Left ventricle myocardium inferior (tissue), 1 donor: ENCODE measurements at regions not wholly inside any gene's neighbourhood (a gene's known extent, or its start where the extent isn't known, plus 50 kb on each side); places are given as distances from the start of the nearest gene placed in this dataset.
"Not testable (repeated sequence)": the region's sequence is repeated elsewhere in the genome, so short reads cannot be mapped to it uniquely, and the experiment has no call there.

Source experiments
- DNase-seq: peaks from one replicate; pipeline ENCODE4 v3.0.0-alpha.2; 2020
- H3K27ac ChIP-seq: fragments of 200-600 bp; replicated peaks from 2 replicates; pipeline ENCODE4 v1.8.0; 2021
- H3K27me3 ChIP-seq: fragments of 200-600 bp; 2 replicates; pipeline ENCODE4 v1.8.0; 2021; ENCODE audit warnings: low read depth
- H3K36me3 ChIP-seq: fragments of 200-600 bp; 2 replicates; pipeline ENCODE4 v1.8.0; 2021
- H3K4me1 ChIP-seq: fragments of 200-600 bp; 2 replicates; pipeline ENCODE4 v1.8.0; 2021
- H3K4me3 ChIP-seq: fragments of 200-600 bp; 2 replicates; pipeline ENCODE4 v1.8.0; 2021; ENCODE audit warnings: mild to moderate bottlenecking, moderate library complexity
- H3K9me3 ChIP-seq: fragments of 200-600 bp; replicated peaks from 2 replicates; pipeline ENCODE4 v1.8.0; 2021
- CTCF ChIP-seq: fragments of 200-600 bp; IDR thresholded peaks from 2 replicates; pipeline ENCODE4 v1.8.0; 2021; ENCODE audit warnings: antibody characterized with exemption, mild to moderate bottlenecking, borderline replicate concordance
- intact Hi-C: fragments of 100-400 bp; cut with micrococcal nuclease; formaldehyde crosslinking; loops from one replicate; pipeline ENCODE4 v1.11.0; 2022
- donor health status: DM: no; HTN: yes; CAD: no; lungs with severe emphysema.

DNA sequence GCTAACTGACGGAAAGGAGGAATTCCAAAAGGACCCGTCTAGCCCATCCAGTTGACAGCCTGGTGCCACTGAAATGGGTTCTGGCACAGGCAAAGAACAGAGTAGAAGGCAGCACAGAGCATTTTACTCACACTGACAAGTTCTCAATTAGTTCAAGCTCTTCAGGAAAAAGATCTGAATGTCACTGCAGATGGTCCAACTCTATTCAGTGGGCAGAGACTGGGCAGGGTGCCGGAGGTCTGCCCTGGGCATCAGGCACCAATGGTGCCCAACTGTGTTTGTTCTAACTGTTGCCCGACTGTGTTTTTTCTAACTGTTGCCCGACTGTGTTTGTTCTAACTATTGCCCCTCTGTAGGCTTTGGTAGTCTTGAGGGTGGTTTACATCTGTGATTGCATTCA, 151.8 kb downstream of the SLC24A2 start:
- Histone ChIP-seq H3K4me1 (no peaks in the 10 kb centered on the region), H3K4me3 (no peak overlapping the region), H3K27ac (no peak overlapping the region), H3K9me3 (no peaks in the 10 kb centered on the region), H3K27me3 (peaks cover 1% of the 10 kb centered on the region), H3K36me3 (no peaks in the 10 kb centered on the region)
- intact Hi-C loops, result no loop called here
- TF ChIP-seq CTCF, result no peak
- DNase-seq, result no peak

DNA sequence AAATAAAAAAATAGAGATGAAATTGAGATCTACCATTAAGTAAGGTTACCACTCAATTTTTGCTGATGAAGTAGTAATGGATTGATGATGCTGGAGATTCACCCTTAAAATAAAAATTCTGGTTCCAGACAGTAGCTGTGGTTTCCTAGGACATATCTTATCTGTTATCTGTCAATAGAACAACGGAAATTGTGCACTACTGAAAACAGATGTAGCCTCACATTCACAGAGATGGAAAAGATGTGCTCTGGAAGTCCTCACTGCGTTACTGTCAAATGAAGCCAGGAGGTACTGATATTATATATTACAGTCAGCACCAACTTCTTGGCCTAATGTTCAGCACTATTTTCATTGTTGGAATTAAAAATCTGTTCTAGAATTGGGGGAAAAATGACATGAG, 154.0 kb downstream of the SLC24A2 start:
- Histone ChIP-seq H3K4me3 (no peak overlapping the region), H3K27me3 (no peaks in the 10 kb centered on the region), H3K27ac (no peak overlapping the region), H3K4me1 (no peaks in the 10 kb centered on the region), H3K9me3 (no peaks in the 10 kb centered on the region), H3K36me3 (no peaks in the 10 kb centered on the region)
- DNase-seq, result no peak
- intact Hi-C loops, result no loop called here
- TF ChIP-seq CTCF, result no peak

DNA sequence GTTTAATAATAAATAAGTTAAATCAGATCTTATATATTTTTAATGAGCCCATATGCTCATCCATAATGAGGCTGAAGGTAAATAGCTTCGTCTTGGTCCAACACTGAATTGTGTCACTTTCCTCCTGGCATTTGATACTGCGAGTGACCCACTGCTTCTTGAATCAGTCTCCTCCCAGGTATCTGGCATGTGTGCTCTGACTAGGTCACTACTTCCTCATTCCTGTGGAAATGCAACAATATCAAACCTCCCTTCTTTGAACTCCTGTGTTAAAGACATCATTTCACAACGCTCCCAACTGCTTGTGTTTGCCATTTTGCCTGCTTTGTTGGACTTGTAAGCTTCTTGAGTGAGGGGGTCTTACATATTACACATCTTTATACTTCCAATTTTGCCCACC, 157.7 kb downstream of the SLC24A2 start:
- no peak for TF ChIP-seq CTCF
- no peak overlapping the region for H3K4me3 ChIP-seq
- H3K9me3 ChIP-seq, result no peaks in the 10 kb centered on the region
- intact Hi-C loops, result no loop called here
- DNase-seq, result no peak
- H3K4me1 ChIP-seq, result no peaks in the 10 kb centered on the region
- no peak overlapping the region for H3K27ac ChIP-seq
- no peaks in the 10 kb centered on the region for H3K36me3 ChIP-seq
- H3K27me3 ChIP-seq, result no peaks in the 10 kb centered on the region

DNA sequence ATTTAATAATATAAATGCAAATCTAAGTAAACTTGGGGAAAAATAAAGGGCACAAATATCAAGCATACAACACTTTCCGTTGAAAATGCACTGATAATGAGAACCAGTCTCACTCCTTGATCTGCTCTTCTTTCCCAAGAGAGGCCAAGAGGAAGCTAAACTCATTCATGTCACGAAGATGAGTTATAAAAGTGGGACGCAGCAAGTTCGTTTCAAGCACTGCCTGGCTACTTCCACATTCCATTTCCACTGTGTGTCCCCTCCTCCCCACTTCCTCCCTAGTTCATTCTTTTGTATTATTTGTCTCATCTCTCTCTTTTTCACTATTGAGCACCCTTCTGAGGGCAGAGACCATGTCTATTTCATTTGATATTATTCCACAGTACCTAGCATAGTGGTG, 158.1 kb downstream of the SLC24A2 start:
- Histone ChIP-seq H3K9me3 (no peaks in the 10 kb centered on the region), H3K27ac (no peak overlapping the region), H3K4me3 (no peak overlapping the region), H3K36me3 (no peaks in the 10 kb centered on the region), H3K4me1 (no peaks in the 10 kb centered on the region), H3K27me3 (no peaks in the 10 kb centered on the region)
- no peak for TF ChIP-seq CTCF
- intact Hi-C loops, result no loop called here
- DNase-seq, result no peak

- no peak overlapping the region for H3K27ac ChIP-seq
- no peaks in the 10 kb centered on the region for H3K9me3 ChIP-seq
- H3K27me3 ChIP-seq, result no peaks in the 10 kb centered on the region
- intact Hi-C loops, result no loop called here
- no peaks in the 10 kb centered on the region for H3K4me1 ChIP-seq
- no peak for DNase-seq
- H3K36me3 ChIP-seq, result no peaks in the 10 kb centered on the region
- no peak overlapping the region for H3K4me3 ChIP-seq
- no peak for TF ChIP-seq CTCF
Measured at GRCh38 chr9:19629488-19629887, 159.3 kb downstream of the SLC24A2 start.

GRCh38 chr9:19625426-19625825, 163.4 kb downstream of the SLC24A2 start:
- intact Hi-C loops, H3K9me3 ChIP-seq, H3K27ac ChIP-seq, DNase-seq, H3K4me1 ChIP-seq, H3K4me3 ChIP-seq, H3K36me3 ChIP-seq, H3K27me3 ChIP-seq: not testable (repeated sequence)
